K562 (cell line): ENCODE measurements at regions not wholly inside any gene's neighbourhood (a gene's known extent, or its start where the extent isn't known, plus 50 kb on each side); places are given as distances from the start of the nearest gene placed in this dataset.

ENCODE experiments used
- ATAC-seq: fragments of 200-7000 bp; cut with Tn5 transposase; 3 replicates; pipeline ENCODE4 v1.9.1; 2020; ENCODE audit warnings: moderate library complexity
- BruUV-seq: library from RNA; stranded (reverse); fragments of 400-500 nt; replicated peaks from 2 replicates; lab custom pipeline; 2021; lab: Mats Ljungman, UMichigan
- CTCF ChIA-PET: fragments of 300-600 bp; formaldehyde crosslinking; extraction: SDS; loops from one replicate; lab custom pipeline; 2021; ENCODE audit warnings: low intra/inter-chr PET ratio; lab: Yijun Ruan, JAX
- POLR2A ChIA-PET: fragments of 300-600, 350-650 bp; sonication (Branson Sonifier 250); formaldehyde crosslinking; extraction: SDS; loops from one replicate; lab custom pipeline; 2021; ENCODE audit warnings: antibody characterized with exemption, inconsistent platforms; lab: Yijun Ruan, JAX
- DNase-seq, 4 experiments: peaks; one replicate each; pipeline versions ENCODE4 v3.0.0 to v3.0.0-alpha.2; 2011 to 2018; ENCODE audit warnings: low spot score in 3 of 4, mixed read lengths in 3 of 4; ENCODE audit errors: extremely low read depth in 1 of 4
- FAIRE-seq: peaks from 2 replicates; lab custom pipeline; 2011; peaks lifted over from hg19 to GRCh38; lab: Jason Lieb, UNC
- H2AFZ ChIP-seq: 2 replicates; pipeline ENCODE4 v1.6.0; 2011; ENCODE audit warnings: low read depth, low read length, control low read depth, inconsistent platforms
- H3K27ac ChIP-seq: fragments of 200-600 bp; 3 replicates; pipeline ENCODE4 v1.8.0; 2011; ENCODE audit warnings: low read depth, mild to moderate bottlenecking, control low read depth, inconsistent platforms, low read length, moderate library complexity, mixed read lengths; ENCODE audit errors: extremely low read depth
- H3K27me3 ChIP-seq, 2 experiments: fragments of 300-600 bp in 1 of 2; 2 replicates in 1 of 2; 3 replicates in 1 of 2; pipeline versions ENCODE4 v1.6.0 to v1.8.0; 2011; ENCODE audit warnings: inconsistent platforms in 2 of 2, low read length in 2 of 2, mild to moderate bottlenecking in 1 of 2, mixed read lengths in 1 of 2, moderate library complexity in 1 of 2; ENCODE audit not compliant: control insufficient read depth in 2 of 2, insufficient read depth in 2 of 2
- H3K36me3 ChIP-seq: fragments of 300-600 bp; 3 replicates; pipeline ENCODE4 v1.8.0; 2011; ENCODE audit warnings: mild to moderate bottlenecking, low read length, inconsistent platforms; ENCODE audit not compliant: control insufficient read depth, insufficient read depth
- H3K4me1 ChIP-seq, 2 experiments: fragments of 200-600 bp in 1 of 2; replicated peaks in 1 of 2; 2 replicates in 1 of 2; 3 replicates in 1 of 2; pipeline versions ENCODE4 v1.5.1 to v1.8.0; 2011; ENCODE audit warnings: inconsistent platforms in 2 of 2, low read length in 2 of 2, mild to moderate bottlenecking in 1 of 2, mixed read lengths in 1 of 2, moderate library complexity in 1 of 2; ENCODE audit not compliant: control insufficient read depth in 2 of 2, insufficient read depth in 2 of 2
- H3K4me2 ChIP-seq: 2 replicates; pipeline ENCODE4 v1.6.1; 2011; ENCODE audit warnings: low read length, control low read depth, inconsistent platforms, mixed read lengths; ENCODE audit not compliant: insufficient read depth
- H3K4me3 ChIP-seq: fragments of 200-600 bp; sonication (generic), shearing (Covaris generic); 2 replicates; pipeline ENCODE4 v1.5.1; 2016; ENCODE audit warnings: control low read depth, inconsistent platforms
- H3K79me2 ChIP-seq: fragments of 200-600 bp; 3 replicates; pipeline ENCODE4 v1.8.0; 2011; ENCODE audit warnings: low read length, inconsistent platforms; ENCODE audit not compliant: control insufficient read depth, insufficient read depth
- H3K9ac ChIP-seq, 2 experiments: 2 replicates each; pipeline versions ENCODE4 v1.6.0 to v1.6.1; 2011; ENCODE audit warnings: low read depth in 2 of 2, low read length in 2 of 2, control low read depth in 1 of 2, inconsistent platforms in 1 of 2, mild to moderate bottlenecking in 1 of 2, mixed read lengths in 1 of 2; ENCODE audit not compliant: insufficient read depth in 1 of 2
- H3K9me1 ChIP-seq: one replicate; pipeline ENCODE4 v1.6.0; 2011; ENCODE audit warnings: inconsistent platforms, mild to moderate bottlenecking, low read length, moderate library complexity; ENCODE audit not compliant: control insufficient read depth, insufficient read depth
- H3K9me3 ChIP-seq: replicated peaks from 2 replicates; pipeline ENCODE4 v1.5.1; 2011; ENCODE audit warnings: low read depth, low read length, inconsistent platforms; ENCODE audit not compliant: control insufficient read depth, insufficient read depth
- H4K20me1 ChIP-seq: replicated peaks from 2 replicates; pipeline ENCODE4 v1.6.1; 2011; ENCODE audit warnings: low read length, inconsistent platforms, mixed read lengths; ENCODE audit not compliant: control insufficient read depth, insufficient read depth
- ETV6 ChIP-seq, 3 experiments: fragments of 150-350 bp in 1 of 3; sonication (generic) in 1 of 3; formaldehyde crosslinking in 1 of 3; IDR thresholded peaks; 2 replicates each; pipeline versions ENCODE4 v1.6.1 to v1.8.0; 2014 to 2022; ENCODE audit warnings: borderline replicate concordance in 2 of 3, low read depth in 2 of 3, antibody characterized with exemption in 1 of 3, low read length in 1 of 3, mild to moderate bottlenecking in 1 of 3, missing genetic modification reagents in 1 of 3
- RCOR1 ChIP-seq, 2 experiments: IDR thresholded peaks; 2 replicates each; pipeline ENCODE4 v1.6.1; 2012; ENCODE audit warnings: low read depth in 2 of 2, low read length in 2 of 2, borderline replicate concordance in 1 of 2, improper control_type of control experiment in 1 of 2
- SNIP1 ChIP-seq: fragments of 450-650 bp; IDR thresholded peaks from 2 replicates; pipeline ENCODE4 v1.7.1; 2017; ENCODE audit warnings: low read depth, mild to moderate bottlenecking
- ZNF212 ChIP-seq: fragments of 450-650 bp; formaldehyde crosslinking; IDR thresholded peaks from 2 replicates; pipeline ENCODE4 v1.4.0; 2020; ENCODE audit warnings: mild to moderate bottlenecking
- WGBS: fragments of 100-300 bp; shearing (Covaris generic); methylation state at CpG from one replicate; pipeline ENCODE4 v1.1.6; 2016; ENCODE audit warnings: low coverage, mixed read lengths; ENCODE audit not compliant: insufficient coverage; ENCODE audit errors: missing lambda C conversion rate; 5-methylcytosine and 5-hydroxymethylcytosine counted together
- in situ Hi-C: fragments of 300-500 bp; cut with MboI; formaldehyde crosslinking; loops from 4 replicates; pipeline ENCODE4 v1.15.0; 2018; ENCODE audit warnings: inconsistent platforms, mixed read lengths
- intact Hi-C: fragments of 100-400 bp; cut with micrococcal nuclease; formaldehyde crosslinking; loops from 2 replicates; pipeline ENCODE4 v1.14.2; 2022
- TF ChIP-seq, protein P1 (sequence below): sonication (generic); formaldehyde crosslinking; IDR thresholded peaks from 2 replicates; pipeline ENCODE4 v1.8.0; 2022; ENCODE audit warnings: mild to moderate bottlenecking, missing genetic modification reagents
- TF ChIP-seq, protein P2 (sequence below): fragments of 250-450 bp; sonication (Bioruptor Pico); IDR thresholded peaks from 2 replicates; pipeline ENCODE4 v1.4.0; 2020
- TF ChIP-seq, protein P3 (sequence below), 2 experiments: fragments of 450-650 bp; formaldehyde crosslinking in 1 of 2; IDR thresholded peaks; 2 replicates each; pipeline versions ENCODE4 v1.4.0 to v1.6.1; 2014 to 2020; ENCODE audit warnings: mild to moderate bottlenecking in 2 of 2, borderline replicate concordance in 1 of 2, low read depth in 1 of 2

DNA sequence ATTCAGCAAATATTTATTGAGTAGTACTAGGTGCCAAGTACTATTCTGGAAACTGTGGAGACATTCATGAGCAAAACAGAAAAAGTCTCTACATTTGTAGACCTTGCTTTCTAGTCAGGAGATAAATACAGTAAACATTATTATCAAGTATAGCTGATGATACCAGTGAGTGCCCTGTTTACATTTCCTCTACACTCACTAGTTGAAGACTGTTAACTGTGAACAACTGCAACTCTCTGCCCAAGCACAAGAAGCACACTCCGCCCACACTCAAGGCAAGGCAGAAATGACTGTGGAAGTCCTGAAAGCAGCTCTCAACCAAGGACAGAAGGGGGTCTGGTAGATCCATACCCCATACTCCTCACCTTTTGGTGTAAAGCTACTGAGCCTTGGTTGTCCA is 837.0 kb downstream of the DIAPH3 start:
- Histone ChIP-seq H3K9me1 (no peaks in the 10 kb centered on the region), H2AFZ (no peak overlapping the region), H3K4me3 (no peak overlapping the region), H3K9me3 (no peaks in the 10 kb centered on the region), H3K4me2 (no peak overlapping the region), H4K20me1 (no peaks in the 10 kb centered on the region), H3K79me2 (no peaks in the 10 kb centered on the region), H3K27ac (no peak overlapping the region), H3K36me3 (no peaks in the 10 kb centered on the region), H3K27me3 (no peaks in the 10 kb centered on the region), H3K9ac (no peak overlapping the region), H3K4me1 (no peaks in the 10 kb centered on the region)
- FAIRE-seq (no peak), DNase-seq (no peak), ATAC-seq (no peak)
- ChIA-PET POLR2A (no interaction called here), CTCF (interaction anchor here (0.6 kb wide), 1 partner anchor 857 kb away, joined by 5 read pairs; no protein-coding TSS in a partner anchor)
- BruUV-seq: no TSS peak
- 8% methylated on average over 1 of the region's 1 CpG for WGBS
- in situ Hi-C loops: no loop called here
- intact Hi-C loops: no loop called here
- TF ChIP-seq SNIP1 (no peak), ETV6 (IDR thresholded peaks at IDR 0.05; ENCODE audit: borderline replicate concordance in 1 of 2, low read depth in 2 of 2, low read length in 1 of 2) (no peak), ETV6 (CRISPR knock-in tag; IDR thresholded peaks at IDR 0.05; ENCODE audit: borderline replicate concordance) (no peak), ZNF212 (CRISPR knock-in tag) (no peak), RCOR1 (IDR thresholded peaks at IDR 0.05; ENCODE audit: borderline replicate concordance in 1 of 2, low read depth in 2 of 2, low read length in 2 of 2) (no peak)
- TF ChIP-seq, protein P1, sequence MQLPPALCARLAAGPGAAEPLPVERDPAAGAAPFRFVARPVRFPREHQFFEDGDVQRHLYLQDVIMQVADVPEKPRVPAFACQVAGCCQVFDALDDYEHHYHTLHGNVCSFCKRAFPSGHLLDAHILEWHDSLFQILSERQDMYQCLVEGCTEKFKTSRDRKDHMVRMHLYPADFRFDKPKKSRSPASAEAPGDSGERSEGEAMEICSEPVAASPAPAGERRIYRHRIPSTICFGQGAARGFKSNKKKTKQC (CRISPR knock-in tag): no peak
- TF ChIP-seq, protein P2, sequence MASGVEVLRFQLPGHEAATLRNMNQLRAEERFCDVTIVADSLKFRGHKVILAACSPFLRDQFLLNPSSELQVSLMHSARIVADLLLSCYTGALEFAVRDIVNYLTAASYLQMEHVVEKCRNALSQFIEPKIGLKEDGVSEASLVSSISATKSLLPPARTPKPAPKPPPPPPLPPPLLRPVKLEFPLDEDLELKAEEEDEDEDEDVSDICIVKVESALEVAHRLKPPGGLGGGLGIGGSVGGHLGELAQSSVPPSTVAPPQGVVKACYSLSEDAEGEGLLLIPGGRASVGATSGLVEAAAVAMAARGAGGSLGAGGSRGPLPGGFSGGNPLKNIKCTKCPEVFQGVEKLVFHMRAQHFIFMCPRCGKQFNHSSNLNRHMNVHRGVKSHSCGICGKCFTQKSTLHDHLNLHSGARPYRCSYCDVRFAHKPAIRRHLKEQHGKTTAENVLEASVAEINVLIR (CRISPR knock-in tag): no peak
- TF ChIP-seq, protein P3, sequence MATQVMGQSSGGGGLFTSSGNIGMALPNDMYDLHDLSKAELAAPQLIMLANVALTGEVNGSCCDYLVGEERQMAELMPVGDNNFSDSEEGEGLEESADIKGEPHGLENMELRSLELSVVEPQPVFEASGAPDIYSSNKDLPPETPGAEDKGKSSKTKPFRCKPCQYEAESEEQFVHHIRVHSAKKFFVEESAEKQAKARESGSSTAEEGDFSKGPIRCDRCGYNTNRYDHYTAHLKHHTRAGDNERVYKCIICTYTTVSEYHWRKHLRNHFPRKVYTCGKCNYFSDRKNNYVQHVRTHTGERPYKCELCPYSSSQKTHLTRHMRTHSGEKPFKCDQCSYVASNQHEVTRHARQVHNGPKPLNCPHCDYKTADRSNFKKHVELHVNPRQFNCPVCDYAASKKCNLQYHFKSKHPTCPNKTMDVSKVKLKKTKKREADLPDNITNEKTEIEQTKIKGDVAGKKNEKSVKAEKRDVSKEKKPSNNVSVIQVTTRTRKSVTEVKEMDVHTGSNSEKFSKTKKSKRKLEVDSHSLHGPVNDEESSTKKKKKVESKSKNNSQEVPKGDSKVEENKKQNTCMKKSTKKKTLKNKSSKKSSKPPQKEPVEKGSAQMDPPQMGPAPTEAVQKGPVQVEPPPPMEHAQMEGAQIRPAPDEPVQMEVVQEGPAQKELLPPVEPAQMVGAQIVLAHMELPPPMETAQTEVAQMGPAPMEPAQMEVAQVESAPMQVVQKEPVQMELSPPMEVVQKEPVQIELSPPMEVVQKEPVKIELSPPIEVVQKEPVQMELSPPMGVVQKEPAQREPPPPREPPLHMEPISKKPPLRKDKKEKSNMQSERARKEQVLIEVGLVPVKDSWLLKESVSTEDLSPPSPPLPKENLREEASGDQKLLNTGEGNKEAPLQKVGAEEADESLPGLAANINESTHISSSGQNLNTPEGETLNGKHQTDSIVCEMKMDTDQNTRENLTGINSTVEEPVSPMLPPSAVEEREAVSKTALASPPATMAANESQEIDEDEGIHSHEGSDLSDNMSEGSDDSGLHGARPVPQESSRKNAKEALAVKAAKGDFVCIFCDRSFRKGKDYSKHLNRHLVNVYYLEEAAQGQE (IDR thresholded peaks at IDR 0.05; ENCODE audit: borderline replicate concordance): no peak
- TF ChIP-seq, protein P3 (CRISPR knock-in tag; IDR thresholded peaks at IDR 0.05; ENCODE audit: low read depth): no peak
